GM12891 (cell line): ENCODE measurements at regions not wholly inside any gene's neighbourhood (a gene's known extent, or its start where the extent isn't known, plus 50 kb on each side); places are given as distances from the start of the nearest gene placed in this dataset.

Experiments used
- PAX5 ChIP-seq: IDR thresholded peaks from 2 replicates; pipeline ENCODE4 v1.6.1; 2011; ENCODE audit warnings: low read length, moderate library complexity, mild to moderate bottlenecking; ENCODE audit not compliant: insufficient read depth, severe bottlenecking
- POLR2A ChIP-seq: IDR thresholded peaks from 2 replicates; pipeline ENCODE4 v1.6.1; 2011; ENCODE audit warnings: low read depth, low read length, control low read depth
- POLR2AphosphoS5 ChIP-seq: IDR thresholded peaks from 2 replicates; pipeline ENCODE4 v1.6.1; 2011; ENCODE audit warnings: low read depth, low read length, control low read depth
- POU2F2 ChIP-seq: IDR thresholded peaks from 2 replicates; pipeline ENCODE4 v1.6.1; 2011; ENCODE audit warnings: low read depth, mild to moderate bottlenecking, control low read depth, low read length, moderate library complexity
- SPI1 ChIP-seq: IDR thresholded peaks from 2 replicates; pipeline ENCODE4 v1.6.1; 2011; ENCODE audit warnings: low read depth, low read length, control low read depth
- TAF1 ChIP-seq: IDR thresholded peaks from 2 replicates; pipeline ENCODE4 v1.6.1; 2011; ENCODE audit warnings: low read depth, low read length, control low read depth

GRCh38 chr4:173998471-173999144, 284.9 kb downstream of the FBXO8 start:
- TF ChIP-seq POLR2AphosphoS5 (no peak), POLR2A (no peak), TAF1 (no peak), PAX5 (no peak), SPI1 (no peak), POU2F2 (no peak)
